HG03457 (cell line): ENCODE measurements at regions not wholly inside any gene's neighbourhood (a gene's known extent, or its start where the extent isn't known, plus 50 kb on each side); places are given as distances from the start of the nearest gene placed in this dataset.
"Not testable (repeated sequence)": the region's sequence is repeated elsewhere in the genome, so short reads cannot be mapped to it uniquely, and the experiment has no call there.

ENCODE experiments used
- ATAC-seq: cut with Tn5 transposase; IDR thresholded peaks from one replicate; pipeline ENCODE4 v1.9.1; 2021; ENCODE audit warnings: moderate number of reproducible peaks; ENCODE audit not compliant: unreplicated experiment

GRCh38 chrX:9370893-9371292, 94.0 kb upstream of the TBL1X start:
- ATAC-seq, result no peak

DNA sequence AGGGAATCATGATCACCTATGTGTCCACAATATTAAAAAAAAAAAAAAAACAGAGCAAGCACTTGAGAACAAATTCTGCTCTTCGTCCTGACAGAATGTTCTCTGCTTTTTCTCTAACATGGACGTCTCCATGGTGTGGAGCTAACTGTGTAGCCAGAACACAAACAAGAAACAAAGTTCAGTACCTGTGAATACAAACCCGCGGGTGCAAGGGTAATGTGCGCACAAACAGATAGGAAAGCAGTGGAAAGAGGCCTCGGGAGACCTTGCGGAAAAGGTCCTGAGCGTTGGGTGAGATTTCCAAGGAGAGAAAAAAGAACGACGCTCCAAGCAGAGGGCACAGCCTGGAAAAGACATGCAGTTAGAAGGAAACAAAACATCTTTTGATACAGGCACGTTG, 92.0 kb upstream of the TBL1X start:
- no peak for ATAC-seq

DNA sequence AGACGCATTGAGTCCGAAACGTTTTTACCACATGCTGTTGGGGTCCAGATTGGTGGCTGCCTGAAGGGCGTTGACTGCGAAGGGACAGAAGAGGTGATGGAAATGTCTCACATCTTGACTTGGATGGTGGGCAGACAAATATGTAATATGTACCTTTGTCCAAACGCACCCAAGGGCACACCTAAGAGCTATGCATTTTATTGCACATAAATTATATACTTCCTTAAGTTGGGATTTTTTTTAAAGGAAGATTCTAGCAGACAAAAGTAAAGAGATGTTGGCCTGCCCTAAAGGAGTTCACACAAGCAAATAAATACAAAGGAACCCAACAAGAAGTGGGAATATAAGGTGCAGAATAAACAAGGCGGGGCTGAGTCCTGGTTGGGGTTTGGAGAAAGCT, 91.1 kb upstream of the TBL1X start:
- ATAC-seq, result no peak

GRCh38 chrX:9374555-9374954, 90.3 kb upstream of the TBL1X start:
- no peak for ATAC-seq

GRCh38 chrX:9376111-9376510, 88.7 kb upstream of the TBL1X start:
- ATAC-seq, result no peak

DNA sequence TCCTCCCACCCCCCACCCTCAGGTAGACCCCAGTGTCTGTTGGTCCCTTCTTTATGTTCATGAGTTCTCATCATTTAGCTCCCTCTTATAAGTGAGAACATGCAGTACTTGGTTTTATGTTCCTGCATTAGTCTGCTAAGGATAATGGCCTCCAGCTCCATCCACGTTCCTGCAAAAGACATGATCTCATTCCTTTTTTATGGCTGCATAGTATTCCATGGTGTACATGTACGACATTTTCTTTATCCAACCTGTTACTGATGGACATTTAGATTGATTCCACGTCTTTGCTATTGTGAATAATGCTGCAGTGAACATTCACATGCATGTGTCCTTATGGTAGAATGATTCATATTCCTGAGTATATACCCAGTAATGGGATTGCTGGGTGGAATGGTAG, 87.6 kb upstream of the TBL1X start:
- not testable (repeated sequence) for ATAC-seq

DNA sequence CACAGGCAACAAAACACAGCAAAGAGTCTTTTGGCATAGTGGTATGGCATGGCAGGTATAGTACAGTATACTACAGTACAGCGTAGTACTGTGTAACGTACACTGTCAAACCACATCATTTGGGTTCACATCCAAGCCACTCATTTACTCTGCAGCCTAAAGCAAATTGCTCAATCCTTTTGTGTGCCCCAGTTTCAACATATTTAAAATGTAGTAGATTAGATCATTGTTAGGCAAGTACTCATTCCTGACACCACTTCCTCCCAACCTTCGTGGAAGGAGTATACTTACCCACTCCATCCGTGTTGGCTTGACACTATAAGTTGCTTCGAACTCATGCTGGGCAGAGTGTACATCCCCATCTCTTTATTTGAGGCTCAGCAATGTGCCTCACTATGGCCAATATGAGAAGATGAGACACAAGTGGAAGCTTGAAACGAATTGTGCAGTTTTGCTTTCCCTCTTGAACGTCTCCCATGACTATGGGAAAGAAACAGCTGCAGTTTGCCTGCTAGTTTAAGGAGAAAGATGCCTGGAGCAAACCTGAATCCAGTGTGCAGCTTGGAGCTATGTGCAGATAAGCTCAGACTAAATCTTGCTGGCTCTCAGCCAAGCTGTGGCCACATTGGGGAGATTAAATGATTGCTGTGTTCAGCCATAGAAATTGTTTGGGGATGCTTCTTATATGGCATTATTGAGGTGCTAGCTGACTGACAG, 85.7 kb upstream of the TBL1X start:
- ATAC-seq, result no peak

DNA sequence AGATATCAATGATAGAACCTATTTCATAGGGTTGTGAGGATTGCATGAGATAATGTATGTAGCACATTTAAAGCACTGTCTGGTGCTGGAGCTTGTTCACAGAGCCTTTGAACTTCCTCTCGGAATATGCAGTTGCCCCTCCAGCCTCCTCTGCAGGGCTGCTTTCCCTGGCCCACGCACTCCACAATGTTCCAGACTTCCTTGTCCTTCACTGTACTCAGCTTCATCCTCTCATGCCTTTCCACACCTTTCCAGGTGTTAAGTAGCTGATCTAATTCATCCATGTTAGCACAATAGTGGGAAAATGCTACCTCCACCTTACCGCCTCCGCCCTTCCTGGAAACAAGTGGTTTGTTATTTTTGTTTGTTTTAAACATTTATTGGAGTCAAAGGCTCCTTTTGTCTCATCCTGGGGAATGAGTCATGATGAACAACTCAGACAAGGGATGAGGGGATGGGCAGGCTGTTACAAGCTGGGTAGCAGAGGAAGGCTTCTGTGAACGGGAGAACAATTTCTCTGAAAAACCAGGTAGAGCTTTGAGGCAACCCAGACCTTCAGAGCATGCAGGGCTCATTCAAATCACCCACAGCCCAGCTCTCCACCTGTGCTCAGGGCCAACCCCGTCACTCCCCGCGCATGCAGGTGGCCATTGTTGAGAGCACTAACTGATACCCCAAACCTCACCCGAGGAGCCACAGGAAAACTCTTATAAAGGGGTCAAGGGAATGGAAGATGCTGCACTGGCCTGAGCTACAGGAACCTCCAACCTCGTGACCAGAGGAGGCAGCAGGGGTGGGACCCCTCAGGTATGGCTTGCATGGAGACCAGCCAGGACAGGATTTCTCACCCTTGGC, 84.9 kb upstream of the TBL1X start:
- ATAC-seq, result no peak

DNA sequence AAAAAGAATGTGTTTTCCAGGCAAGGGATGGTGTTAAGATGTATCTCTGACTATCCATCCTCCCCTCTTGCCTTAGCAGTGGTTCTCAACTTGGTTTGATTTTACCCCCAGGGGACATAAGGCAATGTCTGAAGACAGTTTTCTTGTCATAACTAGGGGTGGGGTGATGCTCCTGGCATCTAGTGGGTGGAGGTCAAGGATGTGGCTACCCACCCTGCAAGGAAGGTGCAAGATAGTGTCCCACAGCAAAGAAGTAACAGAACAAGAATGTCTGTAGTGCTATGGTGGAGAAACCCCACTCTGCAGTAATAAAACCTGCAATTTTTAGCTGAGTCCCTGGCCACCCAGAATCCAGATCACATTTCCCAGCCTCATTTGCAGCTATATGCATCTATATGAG, 81.2 kb upstream of the TBL1X start:
- no peak for ATAC-seq

DNA sequence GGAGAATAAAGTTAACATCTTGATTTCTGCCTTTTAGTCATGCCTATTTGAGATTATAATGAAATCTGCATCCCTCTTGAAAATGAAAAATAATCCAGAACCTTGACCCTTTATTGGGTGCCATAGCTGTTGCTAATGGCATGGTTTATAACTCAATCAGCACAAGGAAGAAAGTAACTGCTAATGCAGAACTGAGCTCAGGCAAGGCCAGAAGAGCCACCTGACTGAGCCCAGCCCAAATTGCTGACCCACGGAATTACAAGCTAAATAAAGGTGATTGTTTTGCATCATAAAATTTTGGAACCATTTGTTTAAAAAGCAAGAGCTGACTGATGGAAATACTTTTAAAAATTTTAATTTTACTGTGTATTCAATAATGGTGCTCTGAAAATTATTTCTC, 76.4 kb upstream of the TBL1X start:
- ATAC-seq, result no peak

- ATAC-seq, result no peak
These were observed 74.7 kb upstream of the TBL1X start for GRCh38 chrX:9390121-9390520.

GRCh38 chrX:9390693-9391368, 74.0 kb upstream of the TBL1X start:
- no peak for ATAC-seq

DNA sequence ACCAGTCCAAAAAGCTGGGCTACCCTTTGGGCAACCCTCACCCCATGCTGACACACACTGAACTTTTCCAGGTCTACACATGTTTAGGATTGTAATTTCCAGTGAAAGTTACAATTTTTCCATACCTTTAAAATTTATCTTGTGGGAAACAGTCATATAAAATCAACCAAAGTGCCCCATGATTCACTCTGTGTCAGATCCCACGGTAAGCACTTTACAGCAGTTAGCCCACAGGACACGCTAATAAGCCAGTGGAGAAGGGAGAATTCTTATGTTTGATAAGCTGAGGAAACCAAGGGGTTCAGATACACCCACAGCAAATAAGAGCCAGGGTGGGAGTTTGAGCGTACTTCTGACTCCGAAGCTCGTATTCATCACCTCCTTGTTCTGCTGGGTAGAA, 72.4 kb upstream of the TBL1X start:
- no peak for ATAC-seq

GRCh38 chrX:9393571-9393970, 71.3 kb upstream of the TBL1X start:
- no peak for ATAC-seq

DNA sequence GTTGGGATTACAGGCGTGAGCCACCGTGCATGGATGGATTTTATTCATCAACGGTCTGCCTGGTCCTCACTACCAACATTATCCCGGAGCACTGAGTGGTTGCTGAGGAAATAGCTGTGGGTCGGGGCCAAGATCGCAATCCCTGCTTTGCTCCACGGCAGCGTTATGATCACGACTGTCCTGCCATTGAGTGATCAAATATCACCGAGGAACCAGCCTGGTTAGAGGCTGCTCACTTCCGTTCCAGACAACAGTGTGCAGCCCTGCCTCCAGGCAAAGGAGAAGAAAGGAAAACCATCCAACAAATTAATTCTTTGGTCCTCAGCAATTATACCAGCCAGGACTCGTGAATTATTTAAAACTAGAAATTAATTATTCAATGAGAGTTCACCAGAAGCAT, 70.6 kb upstream of the TBL1X start:
- ATAC-seq, result no peak

- ATAC-seq, result no peak
These were observed 67.9 kb upstream of the TBL1X start for GRCh38 chrX:9396930-9397329.

- ATAC-seq, result no peak
These were observed 63.8 kb upstream of the TBL1X start for GRCh38 chrX:9401051-9401450.

GRCh38 chrX:9403374-9403773, 61.5 kb upstream of the TBL1X start:
- ATAC-seq, result no peak

DNA sequence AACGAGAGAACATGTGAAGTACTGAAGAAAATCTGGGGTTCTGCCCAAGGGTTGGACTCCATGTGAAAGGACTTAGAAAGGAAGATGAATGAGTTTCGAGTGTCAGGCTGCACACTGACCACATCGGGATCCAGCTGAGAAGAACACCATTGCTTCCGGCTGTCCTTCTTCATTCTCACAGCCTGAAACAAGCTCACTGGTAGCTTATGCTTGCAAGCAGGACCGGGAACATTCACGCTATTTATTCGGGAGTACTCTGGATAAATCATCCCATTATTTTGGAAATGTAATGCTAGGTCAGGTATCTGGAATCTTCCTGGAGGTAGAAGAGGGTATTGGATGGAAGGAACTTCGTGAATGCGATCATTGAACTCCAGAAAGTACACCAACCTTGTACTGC, 59.2 kb upstream of the TBL1X start:
- not testable (repeated sequence) for ATAC-seq

GRCh38 chrX:9410889-9411288, 54.0 kb upstream of the TBL1X start:
- not testable (repeated sequence) for ATAC-seq

GRCh38 chrX:9411682-9412081, 53.2 kb upstream of the TBL1X start:
- not testable (repeated sequence) for ATAC-seq

- no peak for ATAC-seq
These were observed 50.4 kb upstream of the TBL1X start for GRCh38 chrX:9414416-9414815.
